H1 (cell line): ENCODE measurements at regions not wholly inside any gene's neighbourhood (a gene's known extent, or its start where the extent isn't known, plus 50 kb on each side); places are given as distances from the start of the nearest gene placed in this dataset.

ENCODE experiments used
- CTCF ChIA-PET: fragments of 300-600 bp; sonication (Branson Sonifier 250); formaldehyde crosslinking; loops from one replicate; lab custom pipeline; 2021; ENCODE audit not compliant: partially characterized antibody; lab: Charles Lee
- POLR2A ChIA-PET: fragments of 300-600 bp; sonication (Branson Sonifier 250); formaldehyde crosslinking; loops from one replicate; lab custom pipeline; 2021; ENCODE audit warnings: inconsistent platforms; ENCODE audit not compliant: partially characterized antibody; lab: Charles Lee
- DNase-seq, 2 experiments: peaks; one replicate each; pipeline versions ENCODE4 v3.0.0 to v3.0.0-alpha.2; 2010 to 2022; ENCODE audit warnings: low spot score in 2 of 2, low read depth in 1 of 2, mixed read lengths in 1 of 2
- FAIRE-seq: peaks from 2 replicates; lab custom pipeline; 2011; peaks lifted over from hg19 to GRCh38; lab: Jason Lieb, UNC
- H2AFZ ChIP-seq: 2 replicates; pipeline ENCODE4 v1.8.1; 2012; ENCODE audit warnings: low read length, inconsistent platforms
- H2AK5ac ChIP-seq: 2 replicates; pipeline ENCODE4 v1.6.1; 2013; ENCODE audit warnings: low read depth, low read length
- H2BK120ac ChIP-seq: replicated peaks from 2 replicates; pipeline ENCODE3; 2013; ENCODE audit warnings: low read depth, low read length, inconsistent platforms
- H2BK12ac ChIP-seq: 2 replicates; pipeline ENCODE4 v1.6.1; 2013; ENCODE audit warnings: low read depth, low read length
- H2BK15ac ChIP-seq: 2 replicates; pipeline ENCODE4 v1.6.1; 2013; ENCODE audit warnings: low read length
- H2BK20ac ChIP-seq: 2 replicates; pipeline ENCODE4 v1.6.1; 2013; ENCODE audit warnings: low read length
- H2BK5ac ChIP-seq: 2 replicates; pipeline ENCODE4 v1.6.1; 2013; ENCODE audit warnings: low read depth, low read length
- H3K14ac ChIP-seq: 2 replicates; pipeline ENCODE4 v1.6.1; 2013; ENCODE audit warnings: inconsistent platforms; ENCODE audit not compliant: insufficient read length
- H3K18ac ChIP-seq: 2 replicates; pipeline ENCODE4 v1.6.1; 2013; ENCODE audit warnings: low read length; ENCODE audit errors: extremely low read depth
- H3K23ac ChIP-seq: 2 replicates; pipeline ENCODE4 v1.6.1; 2013; ENCODE audit warnings: inconsistent platforms; ENCODE audit not compliant: insufficient read length
- H3K23me2 ChIP-seq: 2 replicates; pipeline ENCODE4 v1.6.1; 2013; ENCODE audit warnings: low read depth, low read length
- H3K27ac ChIP-seq: 2 replicates; pipeline ENCODE4 v1.6.1; 2011; ENCODE audit warnings: low read depth, low read length, inconsistent platforms
- H3K27me3 ChIP-seq, 4 experiments: replicated peaks in 1 of 4; 1 replicate in 1 of 4; 2 replicates in 3 of 4; pipeline versions ENCODE4 v1.6.1 to v1.8.1; 2011 to 2013; ENCODE audit warnings: low read length in 3 of 4, mild to moderate bottlenecking in 3 of 4, inconsistent platforms in 2 of 4, mixed read lengths in 2 of 4, moderate library complexity in 1 of 4; ENCODE audit not compliant: control insufficient read depth in 3 of 4, insufficient read depth in 3 of 4; ENCODE audit errors: extremely low read depth in 1 of 4
- H3K36me3 ChIP-seq, 4 experiments: 2 replicates each; pipeline versions ENCODE4 v1.6.1 to v1.8.1; 2011 to 2013; ENCODE audit warnings: mild to moderate bottlenecking in 4 of 4, low read length in 3 of 4, moderate library complexity in 2 of 4, control low read depth in 1 of 4, inconsistent platforms in 1 of 4; ENCODE audit not compliant: insufficient read depth in 4 of 4, control insufficient read depth in 2 of 4
- H3K4ac ChIP-seq: replicated peaks from 2 replicates; pipeline ENCODE3; 2013; ENCODE audit warnings: low read length, low read depth, mixed read lengths, inconsistent platforms; ENCODE audit not compliant: insufficient read length
- H3K4me1 ChIP-seq, 4 experiments: replicated peaks in 1 of 4; 1 replicate in 1 of 4; 2 replicates in 3 of 4; pipeline versions ENCODE4 v1.6.1 to v1.8.1; 2011 to 2013; ENCODE audit warnings: low read length in 3 of 4, inconsistent platforms in 2 of 4, mixed read lengths in 1 of 4; ENCODE audit not compliant: insufficient read depth in 4 of 4, control insufficient read depth in 3 of 4
- H3K4me2 ChIP-seq, 2 experiments: 2 replicates each; pipeline versions ENCODE4 v1.6.1 to v1.8.1; 2011 to 2013; ENCODE audit warnings: low read depth in 2 of 2, low read length in 2 of 2, control low read depth in 1 of 2, inconsistent platforms in 1 of 2, mild to moderate bottlenecking in 1 of 2; ENCODE audit not compliant: insufficient read depth in 1 of 2
- H3K4me3 ChIP-seq, 4 experiments: fragments of 200-600, 300-600 bp in 1 of 4; sonication (generic), shearing (Covaris generic), sonication (Bioruptor Twin) in 1 of 4; 2 replicates each; pipeline versions ENCODE4 v1.5.1 to v1.8.1; 2011 to 2016; ENCODE audit warnings: low read length in 4 of 4, low read depth in 3 of 4, control low read depth in 2 of 4, inconsistent platforms in 2 of 4, mild to moderate bottlenecking in 2 of 4, mixed read lengths in 1 of 4, moderate library complexity in 1 of 4; ENCODE audit not compliant: insufficient read depth in 2 of 4; ENCODE audit errors: extremely low read depth in 1 of 4
- H3K56ac ChIP-seq: replicated peaks from 2 replicates; pipeline ENCODE3; 2013; ENCODE audit warnings: low read depth, mild to moderate bottlenecking, mixed read lengths, low read length, inconsistent platforms; ENCODE audit not compliant: insufficient read length
- H3K79me1 ChIP-seq: 2 replicates; pipeline ENCODE4 v1.6.1; 2013; ENCODE audit warnings: low read depth, low read length, control low read depth
- H3K79me2 ChIP-seq, 2 experiments: 2 replicates each; pipeline versions ENCODE4 v1.6.1 to v1.8.1; 2012 to 2013; ENCODE audit warnings: low read length in 2 of 2, mild to moderate bottlenecking in 2 of 2, inconsistent platforms in 1 of 2; ENCODE audit not compliant: insufficient read depth in 2 of 2, control insufficient read depth in 1 of 2
- H3K9ac ChIP-seq, 4 experiments: replicated peaks in 1 of 4; 1 replicate in 1 of 4; 2 replicates in 3 of 4; pipeline versions ENCODE4 v1.6.1 to v1.8.1; 2011 to 2013; ENCODE audit warnings: low read depth in 3 of 4, low read length in 3 of 4, control low read depth in 2 of 4, mild to moderate bottlenecking in 2 of 4, moderate library complexity in 2 of 4, inconsistent platforms in 1 of 4; ENCODE audit errors: extremely low read depth in 1 of 4
- H3K9me3 ChIP-seq, 2 experiments: 2 replicates each; pipeline versions ENCODE4 v1.6.1 to v1.8.1; 2012 to 2013; ENCODE audit warnings: mild to moderate bottlenecking in 2 of 2, moderate library complexity in 2 of 2, control low read depth in 1 of 2, inconsistent platforms in 1 of 2, low read depth in 1 of 2, low read length in 1 of 2, mixed read lengths in 1 of 2; ENCODE audit not compliant: insufficient read depth in 2 of 2
- H4K20me1 ChIP-seq, 2 experiments: replicated peaks in 1 of 2; 2 replicates each; pipeline versions ENCODE3 to v1.8.1; 2011 to 2013; ENCODE audit warnings: inconsistent platforms in 2 of 2, low read length in 2 of 2, mild to moderate bottlenecking in 1 of 2; ENCODE audit not compliant: insufficient read depth in 2 of 2, control insufficient read depth in 1 of 2
- H4K5ac ChIP-seq: 2 replicates; pipeline ENCODE4 v1.6.1; 2013; ENCODE audit warnings: low read length, low read depth, mixed read lengths, inconsistent platforms; ENCODE audit not compliant: insufficient read length
- H4K8ac ChIP-seq: 2 replicates; pipeline ENCODE4 v1.8.0; 2013; ENCODE audit warnings: mild to moderate bottlenecking, moderate library complexity, low read length, inconsistent platforms; ENCODE audit not compliant: insufficient read depth; ENCODE audit errors: extremely low read depth
- H4K91ac ChIP-seq: replicated peaks from 2 replicates; pipeline ENCODE3; 2013; ENCODE audit warnings: low read length, mixed read lengths, inconsistent platforms; ENCODE audit not compliant: insufficient read length
- BRCA1 ChIP-seq: IDR thresholded peaks from 2 replicates; pipeline ENCODE4 v1.6.1; 2012; ENCODE audit warnings: low read depth, low read length, improper control_type of control experiment
- WGBS, 2 experiments: shearing (Covaris generic) in 1 of 2; methylation state at CpG; one replicate each; pipeline versions ENCODE4 v1.1.6 to v1.1.7; 2013 to 2015; ENCODE audit warnings: low lambda C conversion rate in 2 of 2, mixed read lengths in 2 of 2, inconsistent platforms in 1 of 2, low coverage in 1 of 2, missing lambda C conversion rate in 1 of 2; ENCODE audit not compliant: insufficient replicate concordance in 2 of 2, insufficient coverage in 1 of 2, insufficient read length in 1 of 2; ENCODE audit errors: extremely low coverage in 1 of 2, missing lambda C conversion rate in 1 of 2; 5-methylcytosine and 5-hydroxymethylcytosine counted together

DNA sequence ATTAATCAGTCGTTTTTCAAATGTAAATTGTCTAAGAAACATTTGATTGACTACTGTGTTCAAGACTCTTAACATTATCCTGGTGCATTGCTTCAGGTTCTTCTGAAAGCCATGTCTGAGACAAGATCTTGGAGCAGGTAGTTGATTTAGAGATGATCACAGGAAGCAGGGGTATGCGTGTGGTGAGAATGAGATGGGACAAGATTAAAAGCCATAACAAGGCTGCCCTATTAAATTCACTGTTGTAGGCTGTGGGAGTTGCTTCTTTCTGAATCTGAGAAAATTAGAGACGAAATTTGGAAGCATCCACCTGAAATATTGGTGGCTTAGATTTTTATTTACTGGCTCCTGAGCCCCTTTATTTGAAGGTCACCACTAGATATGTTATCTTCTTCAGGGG is 687.4 kb upstream of the SLITRK6 start:
- Histone ChIP-seq H4K91ac (no peak overlapping the region), H3K79me2 (no peaks in the 10 kb centered on the region), H4K5ac (no peak overlapping the region), H3K27me3 (no peaks in the 10 kb centered on the region), H2BK120ac (no peak overlapping the region), H4K8ac (no peak overlapping the region), H3K4me2 (no peak overlapping the region), H2BK12ac (no peak overlapping the region)
- CTCF ChIA-PET: interaction anchor here (1.3 kb wide), 1 partner anchor 9 kb away, joined by 3 read pairs; no protein-coding TSS in a partner anchor
- no peak for TF ChIP-seq BRCA1
- TF ChIP-seq, all 59 proteins: peak for 0
- H3K56ac ChIP-seq: no peak overlapping the region
- no peak overlapping the region for H3K23ac ChIP-seq
- no peaks in the 10 kb centered on the region; a peak in 1 of 7 replicates for H3K4me1 ChIP-seq
- H2BK5ac ChIP-seq: no peak overlapping the region
- H4K20me1 ChIP-seq: no peaks in the 10 kb centered on the region
- H3K4me3 ChIP-seq: no peak overlapping the region
- H2BK15ac ChIP-seq: no peak overlapping the region
- no peak overlapping the region for H3K14ac ChIP-seq
- H2AFZ ChIP-seq: no peak overlapping the region
- no peak overlapping the region for H2BK20ac ChIP-seq
- no peaks in the 10 kb centered on the region for H3K9me3 ChIP-seq
- H3K23me2 ChIP-seq: no peaks in the 10 kb centered on the region
- H3K9ac ChIP-seq: no peak overlapping the region
- no peak overlapping the region for H2AK5ac ChIP-seq
- FAIRE-seq: no peak
- no peak overlapping the region for H3K4ac ChIP-seq
- no peak overlapping the region for H3K27ac ChIP-seq
- POLR2A ChIA-PET: no interaction called here
- H3K36me3 ChIP-seq: no peaks in the 10 kb centered on the region
- WGBS, 2 experiments: 90% methylated on average over 3 of the region's 3 CpGs; no CpG with 5 or more reads in 1 of the 2 experiments
- no peak for DNase-seq
- H3K18ac ChIP-seq: no peak overlapping the region
- no peaks in the 10 kb centered on the region for H3K79me1 ChIP-seq
